Hepatocyte (in vitro differentiated cells): ENCODE measurements at regions not wholly inside any gene's neighbourhood (a gene's known extent, or its start where the extent isn't known, plus 50 kb on each side); places are given as distances from the start of the nearest gene placed in this dataset.

Source experiments
- EZH2phosphoT487 ChIP-seq: fragments of 200-600 bp; sonication (generic); IDR thresholded peaks from one replicate; pipeline ENCODE4 v1.6.1; 2018; ENCODE audit warnings: antibody characterized with exemption, mild to moderate bottlenecking, low read depth, moderate library complexity; ENCODE audit not compliant: unreplicated experiment, severe bottlenecking
- TF ChIP-seq, protein P1 (sequence below): fragments of 200-600 bp; sonication (generic); IDR thresholded peaks from 2 replicates; pipeline ENCODE4 v1.5.1; 2016; ENCODE audit warnings: antibody characterized with exemption, mild to moderate bottlenecking; ENCODE audit not compliant: poor library complexity

DNA sequence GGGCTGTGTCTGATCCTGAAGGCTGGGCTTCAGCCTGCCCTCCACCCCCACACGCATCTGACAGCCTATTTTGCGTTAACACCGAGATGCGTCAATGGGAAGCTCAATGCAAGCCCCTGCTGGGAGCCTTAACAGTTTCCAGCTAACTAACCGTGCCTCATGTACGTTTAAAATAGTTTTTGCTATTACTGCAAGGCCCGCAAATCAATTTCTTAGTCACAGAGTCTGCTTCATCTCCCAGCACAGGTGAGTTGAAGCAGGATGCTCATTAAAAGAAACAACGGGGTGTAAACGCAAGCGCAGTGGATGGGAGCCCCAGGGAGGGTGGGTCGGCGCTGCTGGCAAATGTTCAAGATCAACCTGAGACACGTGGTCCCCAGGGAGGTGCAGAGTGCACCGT lies 142.8 kb upstream of the PHACTR3 start:
- TF ChIP-seq, protein P1, sequence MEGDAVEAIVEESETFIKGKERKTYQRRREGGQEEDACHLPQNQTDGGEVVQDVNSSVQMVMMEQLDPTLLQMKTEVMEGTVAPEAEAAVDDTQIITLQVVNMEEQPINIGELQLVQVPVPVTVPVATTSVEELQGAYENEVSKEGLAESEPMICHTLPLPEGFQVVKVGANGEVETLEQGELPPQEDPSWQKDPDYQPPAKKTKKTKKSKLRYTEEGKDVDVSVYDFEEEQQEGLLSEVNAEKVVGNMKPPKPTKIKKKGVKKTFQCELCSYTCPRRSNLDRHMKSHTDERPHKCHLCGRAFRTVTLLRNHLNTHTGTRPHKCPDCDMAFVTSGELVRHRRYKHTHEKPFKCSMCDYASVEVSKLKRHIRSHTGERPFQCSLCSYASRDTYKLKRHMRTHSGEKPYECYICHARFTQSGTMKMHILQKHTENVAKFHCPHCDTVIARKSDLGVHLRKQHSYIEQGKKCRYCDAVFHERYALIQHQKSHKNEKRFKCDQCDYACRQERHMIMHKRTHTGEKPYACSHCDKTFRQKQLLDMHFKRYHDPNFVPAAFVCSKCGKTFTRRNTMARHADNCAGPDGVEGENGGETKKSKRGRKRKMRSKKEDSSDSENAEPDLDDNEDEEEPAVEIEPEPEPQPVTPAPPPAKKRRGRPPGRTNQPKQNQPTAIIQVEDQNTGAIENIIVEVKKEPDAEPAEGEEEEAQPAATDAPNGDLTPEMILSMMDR: no peak
- no peak for TF ChIP-seq EZH2phosphoT487
